Kidney (tissue), 13 donors: ENCODE measurements at regions not wholly inside any gene's neighbourhood (a gene's known extent, or its start where the extent isn't known, plus 50 kb on each side); places are given as distances from the start of the nearest gene placed in this dataset.

ENCODE experiments used
- DNase-seq, 5 donors: peaks; one replicate each; pipeline ENCODE4 v3.0.0-alpha.2; 2013 to 2020
- FAIRE-seq: peaks from 2 replicates; lab custom pipeline; 2012; peaks lifted over from hg19 to GRCh38; lab: Jason Lieb, UNC
- H3K27ac ChIP-seq, 2 donors: one replicate each; pipeline ENCODE4 v1.7.0; 2013; ENCODE audit warnings: low read depth in 2 of 2, low read length in 2 of 2, inconsistent platforms in 1 of 2
- H3K27me3 ChIP-seq: one replicate; pipeline ENCODE4 v1.7.1; 2013; ENCODE audit warnings: low read length, inconsistent platforms; ENCODE audit not compliant: control insufficient read depth, insufficient read depth
- H3K36me3 ChIP-seq, 3 donors: one replicate each; pipeline versions ENCODE4 v1.7.0 to v1.7.1; 2013; ENCODE audit warnings: low read length in 3 of 3, control low read depth in 1 of 3, inconsistent platforms in 1 of 3; ENCODE audit not compliant: insufficient read depth in 3 of 3, control insufficient read depth in 2 of 3
- H3K4me1 ChIP-seq, 3 donors: one replicate each; pipeline versions ENCODE4 v1.7.0 to v1.7.1; 2013; ENCODE audit warnings: low read length in 3 of 3, inconsistent platforms in 1 of 3, low read depth in 1 of 3; ENCODE audit not compliant: control insufficient read depth in 2 of 3, insufficient read depth in 2 of 3
- H3K4me3 ChIP-seq, 3 donors: one replicate each; pipeline versions ENCODE4 v1.7.0 to v1.8.1; 2013; ENCODE audit warnings: low read length in 3 of 3, control low read depth in 1 of 3, inconsistent platforms in 1 of 3
- H3K9ac ChIP-seq, 3 donors: one replicate each; pipeline versions ENCODE4 v1.7.0 to v1.7.1; 2013; ENCODE audit warnings: low read length in 3 of 3, control low read depth in 1 of 3, inconsistent platforms in 1 of 3
- H3K9me3 ChIP-seq, 3 donors: one replicate each; pipeline versions ENCODE4 v1.7.0 to v1.7.1; 2013; ENCODE audit warnings: low read length in 3 of 3, control low read depth in 1 of 3, inconsistent platforms in 1 of 3; ENCODE audit not compliant: control insufficient read depth in 2 of 3, insufficient read depth in 1 of 3
- CTCF ChIP-seq: IDR thresholded peaks from 3 replicates; pipeline ENCODE4 v1.5.1; 2012; ENCODE audit warnings: mild to moderate bottlenecking, moderate library complexity, borderline replicate concordance; ENCODE audit not compliant: insufficient read depth; ENCODE audit errors: extremely low read depth
- intact Hi-C: fragments of 100-400 bp; cut with DNase I; formaldehyde crosslinking; loops from one replicate; pipeline ENCODE4 v1.11.1; 2022
- donor health status: control.
- donor health status: control.
- donor health status: control.
- donor health status: control.
- donor health status: control.
- donor health status: DM: yes; HTN: yes; CAD: no.
- donor health status: Normal renal cell carcinoma (clear cell type).

- FAIRE-seq: no peak
- TF ChIP-seq CTCF: no peak
Measured at GRCh38 chr2:188665727-188666304, 308.4 kb upstream of the COL3A1 start.

DNA sequence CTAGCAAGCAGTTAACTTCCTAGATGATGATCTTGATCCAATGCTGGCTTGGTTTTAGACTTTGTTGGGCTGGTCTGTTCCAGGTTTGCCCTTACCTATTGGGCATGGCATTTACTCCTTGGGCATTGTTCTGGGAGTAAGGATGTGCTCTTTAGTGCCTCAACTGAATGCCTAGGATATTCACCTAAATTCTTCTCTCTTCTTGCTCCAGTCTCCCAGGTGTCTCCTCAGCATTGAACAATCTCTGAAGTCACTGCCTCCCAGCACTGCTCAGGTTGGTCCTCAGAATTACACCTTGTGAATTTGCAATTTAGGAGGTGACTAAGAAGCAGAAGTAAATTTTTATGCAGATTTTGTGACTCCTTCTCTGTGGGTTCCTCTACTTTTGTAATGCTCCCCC, 307.7 kb upstream of the COL3A1 start:
- Histone ChIP-seq H3K27me3 (no peaks in the 10 kb centered on the region), H3K27ac (no peak overlapping the region), H3K4me3 (no peak overlapping the region), H3K9me3 (no peaks in the 10 kb centered on the region), H3K4me1 (no peaks in the 10 kb centered on the region), H3K9ac (no peak overlapping the region), H3K36me3 (no peaks in the 10 kb centered on the region)
- DNase-seq (no peak), FAIRE-seq (no peak)
- intact Hi-C loops: no loop called here
- TF ChIP-seq CTCF: no peak

More at GRCh38 chr2:188665727-188666304, 308.4 kb upstream of the COL3A1 start:
- no peak for DNase-seq
- no peak overlapping the region for H3K27ac ChIP-seq
- intact Hi-C loops: no loop called here
- H3K4me3 ChIP-seq: no peak overlapping the region
- no peaks in the 10 kb centered on the region for H3K27me3 ChIP-seq
- no peak overlapping the region for H3K9ac ChIP-seq
- no peaks in the 10 kb centered on the region for H3K36me3 ChIP-seq
- no peaks in the 10 kb centered on the region for H3K4me1 ChIP-seq
- H3K9me3 ChIP-seq: no peaks in the 10 kb centered on the region

GRCh38 chr2:188668017-188668680, 306.0 kb upstream of the COL3A1 start:
- Histone ChIP-seq H3K9me3 (no peaks in the 10 kb centered on the region), H3K27me3 (no peaks in the 10 kb centered on the region), H3K4me3 (no peak overlapping the region), H3K36me3 (no peaks in the 10 kb centered on the region), H3K4me1 (no peaks in the 10 kb centered on the region), H3K27ac (no peak overlapping the region), H3K9ac (no peak overlapping the region)
- intact Hi-C loops: no loop called here
- DNase-seq (peak in 1 of 5 donors; percentile 37), FAIRE-seq (no peak)
- TF ChIP-seq CTCF: no peak
